HepG2 (cell line): ENCODE measurements at regions not wholly inside any gene's neighbourhood (a gene's known extent, or its start where the extent isn't known, plus 50 kb on each side); places are given as distances from the start of the nearest gene placed in this dataset.

Source experiments
- AGO1 ChIP-seq: fragments of 200-400 bp; formaldehyde crosslinking; IDR thresholded peaks from 2 replicates; pipeline ENCODE4 v1.6.1; 2017; ENCODE audit warnings: mild to moderate bottlenecking, low read depth, low read length, moderate library complexity; ENCODE audit not compliant: poor library complexity, severe bottlenecking
- CTCF ChIP-seq: sonication (generic); formaldehyde crosslinking; IDR thresholded peaks from 2 replicates; pipeline ENCODE4 v1.5.0; 2020; ENCODE audit warnings: mild to moderate bottlenecking, missing genetic modification reagents, moderate library complexity
- GMEB1 ChIP-seq: sonication (generic); formaldehyde crosslinking; IDR thresholded peaks from 2 replicates; pipeline ENCODE4 v1.5.1; 2020; ENCODE audit warnings: missing genetic modification reagents, mild to moderate bottlenecking, borderline replicate concordance
- HIVEP1 ChIP-seq: sonication (generic); formaldehyde crosslinking; IDR thresholded peaks from 2 replicates; pipeline ENCODE4 v1.4.0; 2020; ENCODE audit warnings: mild to moderate bottlenecking, missing genetic modification reagents
- KLF11 ChIP-seq: IDR thresholded peaks from 2 replicates; pipeline ENCODE4 v1.6.1; 2016; ENCODE audit warnings: missing compliant biosample characterization
- MEIS2 ChIP-seq: sonication (generic); formaldehyde crosslinking; IDR thresholded peaks from 2 replicates; pipeline ENCODE4 v1.9.0; 2021; ENCODE audit warnings: mild to moderate bottlenecking, missing genetic modification reagents
- NBN ChIP-seq: fragments of 450-650 bp; conservative IDR thresholded peaks from 2 replicates; pipeline ENCODE4 v1.6.1; 2017
- NFYB ChIP-seq: sonication (generic); formaldehyde crosslinking; IDR thresholded peaks from 2 replicates; pipeline ENCODE4 v1.4.0; 2020; ENCODE audit warnings: missing genetic modification reagents
- NPAS2 ChIP-seq: sonication (generic); formaldehyde crosslinking; IDR thresholded peaks from 2 replicates; pipeline ENCODE4 v1.8.0; 2022; ENCODE audit warnings: mild to moderate bottlenecking, missing genetic modification reagents, borderline replicate concordance
- NR2F2 ChIP-seq: IDR thresholded peaks from 2 replicates; pipeline ENCODE4 v1.6.1; 2012; ENCODE audit warnings: low read depth, inconsistent platforms, borderline replicate concordance
- NR3C1 ChIP-seq: sonication (generic); formaldehyde crosslinking; IDR thresholded peaks from 2 replicates; pipeline ENCODE4 v1.4.0; 2020; ENCODE audit warnings: missing genetic modification reagents
- RARG ChIP-seq: sonication (generic); formaldehyde crosslinking; IDR thresholded peaks from 2 replicates; pipeline ENCODE4 v1.4.0; 2020; ENCODE audit warnings: low read depth, mild to moderate bottlenecking, missing genetic modification reagents
- RCOR2 ChIP-seq: IDR thresholded peaks from 2 replicates; pipeline ENCODE4 v1.6.1; 2016; ENCODE audit warnings: missing biosample characterization, missing genetic modification reagents
- SIX1 ChIP-seq: sonication (generic); formaldehyde crosslinking; IDR thresholded peaks from 2 replicates; pipeline ENCODE4 v1.4.0; 2020; ENCODE audit warnings: missing genetic modification reagents, borderline replicate concordance
- SRSF9 ChIP-seq: fragments of 200-400 bp; formaldehyde crosslinking; IDR thresholded peaks from 2 replicates; pipeline ENCODE4 v1.6.1; 2018; ENCODE audit warnings: borderline replicate concordance, mild to moderate bottlenecking, low read depth, low read length; ENCODE audit not compliant: insufficient read depth, poor library complexity, severe bottlenecking
- TFAP4 ChIP-seq: sonication (generic); IDR thresholded peaks from 2 replicates; pipeline ENCODE4 v1.6.1; 2016; ENCODE audit warnings: low read depth, borderline replicate concordance
- TRAFD1 ChIP-seq: sonication (generic); formaldehyde crosslinking; IDR thresholded peaks from 2 replicates; pipeline ENCODE4 v1.5.1; 2020; ENCODE audit warnings: missing genetic modification reagents, mild to moderate bottlenecking, borderline replicate concordance
- USF2 ChIP-seq, 2 experiments: sonication (generic) in 1 of 2; formaldehyde crosslinking in 1 of 2; IDR thresholded peaks; 2 replicates each; pipeline versions ENCODE4 v1.5.1 to v1.6.1; 2011 to 2020; ENCODE audit warnings: borderline replicate concordance in 1 of 2, low read depth in 1 of 2, low read length in 1 of 2, mild to moderate bottlenecking in 1 of 2, missing genetic modification reagents in 1 of 2, moderate library complexity in 1 of 2
- WIZ ChIP-seq: sonication (generic); formaldehyde crosslinking; IDR thresholded peaks from 2 replicates; pipeline ENCODE4 v1.5.1; 2020; ENCODE audit warnings: mild to moderate bottlenecking, missing genetic modification reagents
- ZNF282 ChIP-seq: fragments of 450-650 bp; IDR thresholded peaks from 2 replicates; pipeline ENCODE4 v1.6.1; 2018; ENCODE audit not compliant: partially characterized antibody
- ZNF335 ChIP-seq: sonication (generic); formaldehyde crosslinking; IDR thresholded peaks from 2 replicates; pipeline ENCODE4 v1.4.0; 2020; ENCODE audit warnings: missing genetic modification reagents
- ZNF501 ChIP-seq: sonication (generic); formaldehyde crosslinking; IDR thresholded peaks from 2 replicates; pipeline ENCODE4 v1.5.1; 2020; ENCODE audit warnings: mild to moderate bottlenecking, moderate library complexity, missing genetic modification reagents
- ZNF619 ChIP-seq: sonication (generic); formaldehyde crosslinking; IDR thresholded peaks from 2 replicates; pipeline ENCODE4 v1.4.0; 2020; ENCODE audit warnings: mild to moderate bottlenecking, missing genetic modification reagents
- ZNF674 ChIP-seq: sonication (generic); formaldehyde crosslinking; IDR thresholded peaks from 2 replicates; pipeline ENCODE4 v1.5.0; 2020; ENCODE audit warnings: low read depth, mild to moderate bottlenecking, missing genetic modification reagents

GRCh38 chr2:89825034-89825433 is 1133.6 kb downstream of the RPIA start (continued):
- TF ChIP-seq USF2 (IDR thresholded peaks at IDR 0.05; ENCODE audit: low read depth, low read length) (peak; percentile 9; the same call in 1 of the 2 replicates), USF2 (CRISPR knock-in tag; IDR thresholded peaks at IDR 0.05; ENCODE audit: borderline replicate concordance) (no peak), NBN (0 out of 2 replicates have a peak, but pooled peaks have one; percentile 8), RARG (CRISPR knock-in tag) (no peak), WIZ (CRISPR knock-in tag) (no peak), NFYB (CRISPR knock-in tag) (no peak), ZNF282 (no peak), ZNF619 (CRISPR knock-in tag) (no peak), HIVEP1 (CRISPR knock-in tag) (no peak), RCOR2 (no peak), ZNF501 (no peak), ZNF335 (CRISPR knock-in tag) (no peak), GMEB1 (CRISPR knock-in tag) (no peak), NPAS2 (CRISPR knock-in tag) (no peak), MEIS2 (CRISPR knock-in tag) (no peak), ZNF674 (CRISPR knock-in tag) (no peak), AGO1 (no peak), TFAP4 (no peak), CTCF (no peak), NR3C1 (no peak), NR2F2 (no peak), SRSF9 (no peak), SIX1 (no peak), KLF11 (no peak), TRAFD1 (CRISPR knock-in tag) (no peak)
